ENCODE measurements at regions not wholly inside any gene's neighbourhood (a gene's known extent, or its start where the extent isn't known, plus 50 kb on each side); places are given as distances from the start of the nearest gene placed in this dataset.

- no peak for TF ChIP-seq CTCF (IDR thresholded peaks at IDR 0.05 in 4 of 5, conservative IDR thresholded peaks at IDR 0.05 in 1 of 5)
- no peak for TF ChIP-seq POLR2A (IDR thresholded peaks at IDR 0.05)
These were observed 397.5 kb upstream of the PPP1R2C start for GRCh38 chrX:43175434-43175833.
